HCT116 (cell line): ENCODE measurements at regions not wholly inside any gene's neighbourhood (a gene's known extent, or its start where the extent isn't known, plus 50 kb on each side); places are given as distances from the start of the nearest gene placed in this dataset.
A peak's percentile ranks its signal among the peaks of the same experiment; 100 is the strongest.

Source experiments
- ATAC-seq: fragments of 200-7000 bp; cut with Tn5 transposase; 2 replicates; pipeline ENCODE4 v1.9.1; 2020; ENCODE audit warnings: mild to moderate bottlenecking, moderate library complexity
- BruUV-seq: library from RNA; stranded (reverse); fragments of 400-500 nt; replicated peaks from 2 replicates; lab custom pipeline; 2021; lab: Mats Ljungman, UMichigan
- CTCF ChIA-PET: fragments of 300-600 bp; sonication (Branson Sonifier 250); formaldehyde crosslinking; loops from one replicate; lab custom pipeline; 2021; ENCODE audit warnings: antibody characterized with exemption; lab: Charles Lee
- POLR2A ChIA-PET: fragments of 300-600, 350-600 bp; sonication (Branson Sonifier 250); formaldehyde crosslinking; loops from one replicate; lab custom pipeline; 2021; ENCODE audit warnings: antibody characterized with exemption; lab: Charles Lee
- RAD21 ChIA-PET, 2 experiments: fragments of 300-600 bp; sonication (Branson Sonifier 250); formaldehyde crosslinking; loops; one replicate each; lab custom pipeline; 2023; ENCODE audit warnings: low total read pairs in 2 of 2; ENCODE audit not compliant: uncharacterized antibody in 2 of 2, unreplicated experiment in 2 of 2, low non-redundant PET in 1 of 2; lab: Charles Lee
- DNase-seq: peaks from one replicate; pipeline ENCODE4 v3.0.0-alpha.2; 2010; ENCODE audit warnings: low read depth, low spot score
- H2AFZ ChIP-seq: fragments of 200-600 bp; shearing (Covaris generic), sonication (generic); 2 replicates; pipeline ENCODE4 v1.6.1; 2017; ENCODE audit warnings: low read depth, mixed run types, mixed read lengths, antibody characterized with exemption, low read length; ENCODE audit not compliant: poor library complexity, severe bottlenecking
- H3K27ac ChIP-seq: 2 replicates; pipeline ENCODE4 v1.5.1; 2012; ENCODE audit warnings: low read depth, low read length
- H3K27me3 ChIP-seq: fragments of 200-600 bp; sonication (generic); 2 replicates; pipeline ENCODE4 v1.6.1; 2016; ENCODE audit warnings: mixed run types, low read length, mixed read lengths; ENCODE audit not compliant: insufficient read depth
- H3K36me3 ChIP-seq, 2 experiments: fragments of 200-500 bp in 1 of 2; fragments of 200-600 bp in 1 of 2; sonication (Bioruptor generic) in 1 of 2; sonication (generic) in 1 of 2; 2 replicates each; pipeline versions ENCODE4 v1.5.1 to v1.6.1; 2014 to 2016; ENCODE audit warnings: low read length in 2 of 2, inconsistent platforms in 1 of 2, mixed read lengths in 1 of 2, mixed run types in 1 of 2; ENCODE audit not compliant: insufficient read depth in 2 of 2, control insufficient read depth in 1 of 2
- H3K4me1 ChIP-seq, 2 experiments: fragments of 200-600 bp in 1 of 2; sonication (generic) in 1 of 2; 2 replicates each; pipeline versions ENCODE4 v1.5.1 to v1.6.1; 2012 to 2017; ENCODE audit warnings: low read length in 2 of 2, inconsistent platforms in 1 of 2, mild to moderate bottlenecking in 1 of 2, mixed read lengths in 1 of 2, mixed run types in 1 of 2, moderate library complexity in 1 of 2; ENCODE audit not compliant: insufficient read depth in 2 of 2, control insufficient read depth in 1 of 2
- H3K4me2 ChIP-seq: fragments of 200-600 bp; sonication (generic); 2 replicates; pipeline ENCODE4 v1.6.1; 2017; ENCODE audit warnings: mixed run types, low read length, mixed read lengths
- H3K4me3 ChIP-seq, 2 experiments: fragments of 200-600 bp in 1 of 2; sonication (generic) in 1 of 2; replicated peaks in 1 of 2; 2 replicates each; pipeline ENCODE4 v1.5.1; 2011 to 2016; ENCODE audit warnings: low read length in 2 of 2, control low read depth in 1 of 2, low read depth in 1 of 2, mild to moderate bottlenecking in 1 of 2, mixed read lengths in 1 of 2, mixed run types in 1 of 2
- H3K79me2 ChIP-seq: fragments of 200-600 bp; sonication (generic); 2 replicates; pipeline ENCODE4 v1.6.1; 2017; ENCODE audit warnings: mild to moderate bottlenecking, mixed run types, low read length, moderate library complexity, mixed read lengths; ENCODE audit not compliant: insufficient read depth
- H3K9ac ChIP-seq: fragments of 200-600 bp; sonication (generic); 2 replicates; pipeline ENCODE4 v1.6.1; 2016; ENCODE audit warnings: low read length, mixed read lengths
- H3K9me2 ChIP-seq: fragments of 200-600 bp; sonication (generic), shearing (Covaris generic); 2 replicates; pipeline ENCODE4 v1.6.1; 2017; ENCODE audit warnings: mixed run types, mild to moderate bottlenecking, moderate library complexity; ENCODE audit not compliant: insufficient read depth
- H3K9me3 ChIP-seq, 2 experiments: fragments of 200-500 bp in 1 of 2; fragments of 200-600 bp in 1 of 2; sonication (Bioruptor generic) in 1 of 2; sonication (generic) in 1 of 2; 2 replicates each; pipeline ENCODE4 v1.6.1; 2014 to 2017; ENCODE audit warnings: low read length in 2 of 2, mixed read lengths in 2 of 2, inconsistent platforms in 1 of 2, low read depth in 1 of 2, mild to moderate bottlenecking in 1 of 2, mixed run types in 1 of 2, moderate library complexity in 1 of 2; ENCODE audit not compliant: control insufficient read depth in 1 of 2, insufficient read depth in 1 of 2
- H4K20me1 ChIP-seq: fragments of 200-600 bp; sonication (generic), shearing (Covaris generic); 2 replicates; pipeline ENCODE4 v1.6.1; 2017; ENCODE audit warnings: mixed run types, mild to moderate bottlenecking, moderate library complexity; ENCODE audit not compliant: insufficient read depth
- ATF3 ChIP-seq: IDR thresholded peaks from 2 replicates; pipeline ENCODE4 v1.6.1; 2012
- CTCF ChIP-seq, 3 experiments: fragments of 200-600 bp in 1 of 3; sonication (generic) in 1 of 3; IDR thresholded peaks in 2 of 3; conservative IDR thresholded peaks in 1 of 3; 2 replicates each; pipeline ENCODE4 v1.5.1; 2012 to 2017; ENCODE audit warnings: low read depth in 2 of 3, low read length in 2 of 3, antibody characterized with exemption in 1 of 3, borderline replicate concordance in 1 of 3, control low read depth in 1 of 3, mild to moderate bottlenecking in 1 of 3, mixed read lengths in 1 of 3, mixed run types in 1 of 3, moderate library complexity in 1 of 3; ENCODE audit not compliant: insufficient read depth in 1 of 3
- EZH2phosphoT487 ChIP-seq: fragments of 200-600 bp; IDR thresholded peaks from 2 replicates; pipeline ENCODE4 v1.6.1; 2018; ENCODE audit warnings: antibody characterized with exemption, borderline replicate concordance
- FOSL1 ChIP-seq: IDR thresholded peaks from 2 replicates; pipeline ENCODE4 v1.6.1; 2012; ENCODE audit warnings: low read depth
- intact Hi-C: fragments of 100-400 bp; cut with micrococcal nuclease; formaldehyde crosslinking; loops from 2 replicates; pipeline ENCODE4 v1.10.0; 2022

- H3K27ac ChIP-seq = no peak overlapping the region
- ATAC-seq (no peak), DNase-seq (no peak)
- POLR2A ChIA-PET = no interaction called here
- H3K9me3 ChIP-seq = no peaks in the 10 kb centered on the region
- H3K4me2 ChIP-seq = no peak overlapping the region
- intact Hi-C loops = no loop called here
- no peak overlapping the region for H3K9ac ChIP-seq
- TF ChIP-seq CTCF (IDR thresholded peaks at IDR 0.05 in 2 of 3, conservative IDR thresholded peaks at IDR 0.05 in 1 of 3; ENCODE audit: borderline replicate concordance in 1 of 3, insufficient read depth in 1 of 3, low read depth in 2 of 3, low read length in 2 of 3) (0 out of 6 replicates have a peak, but pooled peaks of 2 of the 3 experiments have one; percentile 15 to 24), ATF3 (no peak)
- H2AFZ ChIP-seq = no peak overlapping the region
- BruUV-seq = no TSS peak
- H3K4me1 ChIP-seq = peaks cover 0 to 14% of the 10 kb centered on the region in 2 experiments; a peak in 2 of 4 replicates
- no peaks in the 10 kb centered on the region for H3K9me2 ChIP-seq
- H3K27me3 ChIP-seq = no peaks in the 10 kb centered on the region
- CTCF ChIA-PET = interaction anchor here (1.2 kb wide), 1 partner anchor 201 kb away, joined by 3 read pairs; no protein-coding TSS in a partner anchor
- no peaks in the 10 kb centered on the region for H4K20me1 ChIP-seq
- RAD21 ChIA-PET = no interaction called here
- H3K36me3 ChIP-seq = no peaks in the 10 kb centered on the region
- H3K79me2 ChIP-seq = no peaks in the 10 kb centered on the region
- H3K4me3 ChIP-seq = no peak overlapping the region
These were observed 187.5 kb upstream of the ADO start for GRCh38 chr10:62616885-62617590.

- Histone ChIP-seq H3K79me2 (no peaks in the 10 kb centered on the region), H3K36me3 (no peaks in the 10 kb centered on the region), H3K9me2 (no peaks in the 10 kb centered on the region), H3K9ac (no peak overlapping the region), H3K27ac (no peak overlapping the region), H3K9me3 (no peaks in the 10 kb centered on the region), H2AFZ (no peak overlapping the region), H3K4me1 (peaks cover 0 to 14% of the 10 kb centered on the region in 2 experiments; a peak in 2 of 4 replicates), H4K20me1 (no peaks in the 10 kb centered on the region), H3K27me3 (no peaks in the 10 kb centered on the region), H3K4me3 (no peak overlapping the region), H3K4me2 (no peak overlapping the region)
- TF ChIP-seq FOSL1 (no peak), EZH2phosphoT487 (no peak)
- ChIA-PET RAD21 (no interaction called here), CTCF (interaction anchor here (1.2 kb wide), 1 partner anchor 200 kb away, joined by 3 read pairs; no protein-coding TSS in a partner anchor), POLR2A (no interaction called here)
- intact Hi-C loops = no loop called here
- no TSS peak for BruUV-seq
- DNase-seq (no peak), ATAC-seq (no peak)
These were observed 186.9 kb upstream of the ADO start for GRCh38 chr10:62617652-62618051.
